GM12874 (cell line): ENCODE measurements at regions not wholly inside any gene's neighbourhood (a gene's known extent, or its start where the extent isn't known, plus 50 kb on each side); places are given as distances from the start of the nearest gene placed in this dataset.

Experiments used
- CTCF ChIP-seq: IDR thresholded peaks from 2 replicates; pipeline ENCODE4 v1.5.1; 2011; ENCODE audit warnings: low read depth, mild to moderate bottlenecking, control low read depth, low read length, moderate library complexity; ENCODE audit not compliant: insufficient read depth

GRCh38 chr4:52260514-52261210 is 209.6 kb downstream of the SPATA18 start:
- TF ChIP-seq CTCF, result no peak

- no peak for TF ChIP-seq CTCF
Observed at GRCh38 chr4:52263607-52264006, 212.5 kb downstream of the SPATA18 start.

GRCh38 chr4:52265781-52266525 is 214.8 kb downstream of the SPATA18 start:
- no peak for TF ChIP-seq CTCF

- no peak for TF ChIP-seq CTCF
Observed at GRCh38 chr4:52266537-52267137, 215.5 kb downstream of the SPATA18 start.

- no peak for TF ChIP-seq CTCF
Observed at GRCh38 chr4:52269761-52270160, 218.7 kb downstream of the SPATA18 start.

GRCh38 chr4:52273885-52274284 is 222.8 kb downstream of the SPATA18 start:
- TF ChIP-seq CTCF, result no peak

GRCh38 chr4:52288212-52288855 is 237.2 kb downstream of the SPATA18 start:
- no peak for TF ChIP-seq CTCF
